ENCODE measurements at regions not wholly inside any gene's neighbourhood (a gene's known extent, or its start where the extent isn't known, plus 50 kb on each side); places are given as distances from the start of the nearest gene placed in this dataset.
"Not testable (repeated sequence)": the region's sequence is repeated elsewhere in the genome, so short reads cannot be mapped to it uniquely, and the experiment has no call there.

DNA sequence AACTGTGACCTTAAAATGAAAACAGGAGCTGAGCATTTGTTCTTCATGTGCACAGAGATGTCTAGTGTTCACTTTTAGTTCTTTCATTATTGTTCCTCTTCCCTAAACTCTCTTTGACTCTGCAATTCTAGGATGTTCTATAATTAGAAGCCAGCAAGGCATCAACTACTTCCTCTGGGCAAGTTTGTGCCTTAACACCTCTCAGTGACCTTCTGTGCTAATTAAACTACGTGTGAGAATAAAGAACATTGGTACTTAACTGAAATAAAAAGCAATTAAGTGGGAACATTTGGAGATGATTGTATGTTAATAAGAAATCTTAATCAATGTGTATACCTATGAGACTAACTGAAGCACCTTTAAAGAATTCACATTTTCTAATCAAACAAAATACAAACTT, 242.8 kb downstream of the RASEF start:
- DNase-seq (ENCODE audit: low spot score) (no peak), ATAC-seq (no peak)

GRCh38 chr9:82829818-82830217, 233.1 kb downstream of the RASEF start:
- no peak for ATAC-seq
- no peak for DNase-seq (ENCODE audit: low spot score)

GRCh38 chr9:82865524-82865923, 197.4 kb downstream of the RASEF start:
- ATAC-seq (no peak), DNase-seq (ENCODE audit: low spot score) (no peak)

GRCh38 chr9:82880336-82881050, 182.4 kb downstream of the RASEF start:
- DNase-seq (ENCODE audit: low spot score): no peak
- no peak for ATAC-seq

DNA sequence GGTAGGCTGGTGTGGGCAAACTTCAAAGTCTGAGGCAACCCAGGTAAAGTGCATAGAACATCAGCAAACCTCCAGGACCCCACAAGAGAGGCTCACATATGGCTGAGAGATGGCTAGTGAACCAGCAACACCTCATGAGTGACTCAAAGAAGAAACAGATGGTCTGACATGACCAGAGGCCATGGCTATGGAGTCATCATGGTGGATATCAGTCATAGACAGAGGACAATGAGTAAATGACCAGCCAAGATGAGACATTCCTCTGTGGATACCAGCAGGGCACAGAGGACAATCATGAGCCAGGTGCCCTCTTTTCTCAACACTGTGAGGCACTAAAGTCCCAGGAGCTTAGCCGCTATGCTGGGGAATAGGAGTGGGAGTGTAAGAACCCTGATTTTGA, 180.8 kb downstream of the RASEF start:
- ATAC-seq (no peak), DNase-seq (ENCODE audit: low spot score) (no peak)

DNA sequence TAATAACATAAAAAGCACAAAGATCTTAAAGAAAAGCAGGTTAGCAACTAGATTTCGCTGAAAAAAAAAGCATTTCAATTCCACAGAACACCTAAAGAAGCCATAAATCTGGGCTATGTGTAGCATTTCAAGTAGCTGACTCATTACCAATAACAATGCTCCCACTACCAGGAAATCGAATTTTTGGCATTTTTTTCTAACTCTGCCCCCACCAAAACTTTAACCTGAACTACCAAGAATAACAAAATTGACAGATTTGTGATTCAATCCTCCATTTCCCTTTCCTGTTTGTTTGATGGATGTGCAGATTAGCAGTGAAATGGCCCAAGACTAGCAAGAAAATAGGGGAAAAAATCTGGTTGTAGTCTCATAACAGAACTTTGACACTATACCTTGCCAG, 180.2 kb downstream of the RASEF start:
- no peak for ATAC-seq
- no peak for DNase-seq (ENCODE audit: low spot score)

DNA sequence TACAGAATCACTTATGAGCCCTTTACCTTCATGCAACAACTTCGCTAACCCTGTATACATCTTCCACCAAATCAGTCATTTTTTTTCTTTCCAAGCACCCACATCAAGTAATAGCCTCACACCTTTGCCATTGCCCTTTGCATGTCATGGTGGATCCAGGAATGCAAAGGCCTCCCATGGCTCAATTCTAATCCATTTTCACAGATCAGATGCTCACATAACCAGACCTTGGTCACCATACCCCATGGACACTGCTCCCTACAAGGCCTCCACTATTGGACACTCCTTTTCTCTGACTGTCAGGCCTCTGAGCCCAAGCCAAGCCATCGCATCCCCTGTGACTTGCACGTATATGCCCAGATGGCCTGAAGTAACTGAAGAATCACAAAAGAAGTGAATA, 179.5 kb downstream of the RASEF start:
- DNase-seq (ENCODE audit: low spot score) (no peak), ATAC-seq (no peak)

- not testable (repeated sequence) for ATAC-seq
Measured at GRCh38 chr9:82883974-82884373, 179.0 kb downstream of the RASEF start.

GRCh38 chr9:82890401-82890800, 172.5 kb downstream of the RASEF start:
- no peak for DNase-seq (ENCODE audit: low spot score)
- no peak for ATAC-seq

More at GRCh38 chr9:82883974-82884373, 179.0 kb downstream of the RASEF start:
- not testable (repeated sequence) for DNase-seq (ENCODE audit: low spot score)

GRCh38 chr9:82890865-82891264, 172.1 kb downstream of the RASEF start:
- ATAC-seq (no peak), DNase-seq (ENCODE audit: low spot score) (no peak)

GRCh38 chr9:82891321-82891720, 171.6 kb downstream of the RASEF start:
- ATAC-seq (no peak), DNase-seq (ENCODE audit: low spot score) (no peak)

DNA sequence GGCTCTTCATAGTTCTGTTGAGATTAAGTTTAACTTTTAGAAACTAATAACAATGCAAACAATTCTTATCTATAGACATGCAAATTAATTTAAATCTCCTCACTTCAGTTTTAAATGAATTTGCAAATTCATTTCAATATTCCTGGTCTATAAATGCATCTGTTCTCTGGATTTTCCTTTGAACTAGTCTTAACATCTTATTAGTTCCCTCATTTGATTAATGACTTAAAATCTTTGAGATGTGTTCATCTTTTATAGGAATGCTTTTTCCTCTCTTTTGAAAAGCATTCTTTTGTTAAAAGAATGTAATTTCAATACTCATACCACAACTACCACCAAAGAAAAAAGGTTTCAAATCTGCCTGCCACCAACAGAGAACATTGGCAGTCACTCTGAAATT, 169.4 kb downstream of the RASEF start:
- DNase-seq (ENCODE audit: low spot score): no peak
- ATAC-seq: no peak

DNA sequence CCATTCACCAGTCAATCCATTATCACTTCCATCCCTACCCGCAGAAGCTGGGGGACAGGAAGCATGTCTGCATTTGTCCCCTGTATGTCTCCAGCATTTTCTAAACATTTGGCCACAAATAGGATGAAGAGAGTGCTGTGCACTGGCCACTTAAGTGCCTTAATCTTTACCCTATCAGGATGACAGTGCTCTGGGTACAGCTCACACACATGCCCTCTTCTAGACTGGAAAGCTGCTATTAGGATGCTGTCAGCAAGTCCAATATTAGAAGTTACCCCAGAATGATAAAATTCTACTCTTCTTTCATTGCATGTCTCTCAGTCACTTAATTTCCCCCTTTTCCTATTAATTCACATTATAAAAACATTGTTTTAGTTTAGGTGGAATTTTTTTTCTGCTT, 168.4 kb downstream of the RASEF start:
- DNase-seq (ENCODE audit: low spot score) (no peak), ATAC-seq (no peak)

DNA sequence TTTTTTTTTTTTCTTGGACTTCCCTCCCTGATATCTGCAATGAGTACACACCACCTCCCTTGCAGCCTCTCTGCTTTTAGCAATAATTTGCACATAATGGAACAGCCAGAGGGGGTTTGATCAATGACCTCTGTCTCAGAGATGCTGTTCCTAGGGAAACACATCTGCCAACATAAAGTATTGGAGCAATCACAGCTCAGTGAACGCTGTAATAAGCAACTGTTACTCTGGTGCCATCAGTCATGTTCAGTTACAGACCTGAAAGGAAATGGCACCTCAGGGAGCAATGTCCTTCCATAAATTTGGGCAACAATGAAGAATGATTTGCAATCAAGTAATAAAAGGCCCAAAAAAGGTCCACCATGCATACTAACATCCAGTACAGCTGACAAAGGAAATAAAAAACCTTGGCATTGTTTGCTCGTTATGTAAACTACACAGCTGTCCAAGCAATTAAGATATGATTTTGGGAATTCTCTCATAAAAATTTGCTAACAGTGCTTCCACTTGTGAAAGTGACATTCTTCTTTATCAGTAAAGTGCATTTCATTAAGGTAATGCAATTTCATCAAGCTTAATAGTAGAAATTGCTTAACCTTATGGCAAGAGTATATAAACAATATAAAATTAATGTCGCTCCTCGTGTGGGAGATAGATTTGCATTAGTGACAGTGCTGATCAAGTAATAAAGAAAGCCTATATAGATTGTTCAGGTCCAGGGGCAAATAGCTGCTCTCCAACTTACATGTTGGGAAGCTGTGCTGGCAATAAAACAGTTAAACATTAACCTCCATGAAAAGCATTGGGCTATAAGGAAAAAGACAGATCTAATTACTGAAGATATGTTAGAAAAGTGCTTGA, 167.8 kb downstream of the RASEF start:
- DNase-seq (ENCODE audit: low spot score): no peak
- ATAC-seq: no peak

- DNase-seq (ENCODE audit: low spot score) (no peak), ATAC-seq (no peak)
Measured at GRCh38 chr9:82895822-82896110, 167.2 kb downstream of the RASEF start.

DNA sequence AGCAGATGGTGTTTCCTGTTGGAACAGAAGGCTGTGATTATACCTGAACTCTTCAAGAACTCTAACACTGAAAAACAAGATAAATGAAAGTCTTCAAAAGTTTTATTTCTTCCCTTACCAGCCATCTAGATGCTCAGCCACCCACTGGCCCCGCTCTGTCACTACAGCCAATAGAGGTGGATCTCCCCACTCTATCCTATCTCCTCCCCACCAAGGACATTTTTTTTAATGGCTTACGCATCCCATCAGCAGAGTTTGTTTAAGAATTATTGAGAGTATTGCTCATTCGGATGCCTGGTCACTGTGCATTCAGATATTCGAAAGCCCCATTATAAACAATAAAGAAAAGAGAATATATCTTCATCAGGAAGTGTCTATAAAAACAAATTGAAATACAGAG, 159.4 kb downstream of the RASEF start:
- ATAC-seq (no peak), DNase-seq (ENCODE audit: low spot score) (no peak)

- DNase-seq (ENCODE audit: low spot score) (no peak), ATAC-seq (no peak)
Measured at GRCh38 chr9:82911996-82912395, 150.9 kb downstream of the RASEF start.

GRCh38 chr9:82912645-82913044, 150.3 kb downstream of the RASEF start:
- ATAC-seq (no peak), DNase-seq (ENCODE audit: low spot score) (no peak)

DNA sequence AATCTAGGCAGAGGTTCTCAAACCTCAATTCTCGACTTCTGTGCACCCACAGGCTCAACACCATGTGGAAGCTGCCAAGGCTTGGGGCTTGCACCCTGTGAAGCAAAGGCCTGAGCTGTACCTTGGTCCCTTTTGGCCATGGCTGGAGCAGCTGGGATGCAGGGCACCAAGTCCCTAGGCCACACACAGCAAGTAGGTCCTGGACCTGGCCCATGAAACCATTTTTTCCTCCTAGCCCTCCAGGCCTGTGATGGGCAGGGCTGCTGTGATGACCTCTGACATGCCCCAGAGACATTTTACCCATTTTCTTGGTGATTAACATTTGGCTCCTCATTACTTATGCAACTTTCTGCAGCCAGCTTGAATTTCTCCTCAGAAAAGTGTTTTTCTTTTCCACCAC, 146.7 kb downstream of the RASEF start:
- DNase-seq (ENCODE audit: low spot score); ATAC-seq: not testable (repeated sequence)

DNA sequence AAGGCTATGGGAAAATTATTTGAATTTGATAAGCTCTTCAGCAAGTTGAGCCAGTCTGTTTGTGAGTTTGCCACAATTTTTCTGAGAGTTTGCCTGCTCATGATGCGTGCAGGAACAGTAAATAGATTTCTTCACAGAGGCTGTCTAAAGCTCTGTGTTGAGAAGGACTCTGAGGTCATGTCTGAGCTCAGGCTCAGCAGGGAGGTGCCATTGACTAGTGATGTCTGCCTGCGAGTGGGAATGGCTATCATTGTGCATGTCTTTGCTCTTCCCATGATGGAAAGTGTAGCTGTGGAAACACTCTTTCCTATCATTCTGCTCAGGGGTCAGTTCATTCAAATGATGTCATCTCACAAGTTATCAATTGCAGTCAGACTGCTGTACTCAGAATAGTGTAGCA, 142.8 kb downstream of the RASEF start:
- DNase-seq (ENCODE audit: low spot score) (no peak), ATAC-seq (no peak)

- ATAC-seq: no peak
- DNase-seq (ENCODE audit: low spot score): no peak
Measured at GRCh38 chr9:82922686-82923085, 140.3 kb downstream of the RASEF start.

- DNase-seq (ENCODE audit: low spot score) (no peak), ATAC-seq (no peak)
Measured at GRCh38 chr9:82923092-82923911, 139.6 kb downstream of the RASEF start.
